HepG2 (cell line): ENCODE measurements at regions not wholly inside any gene's neighbourhood (a gene's known extent, or its start where the extent isn't known, plus 50 kb on each side); places are given as distances from the start of the nearest gene placed in this dataset.

Experiments
- CHD4 ChIP-seq: fragments of 200-600 bp; sonication (generic); IDR thresholded peaks from 2 replicates; pipeline ENCODE4 v1.7.0; 2017; ENCODE audit warnings: mild to moderate bottlenecking, low read length, borderline replicate concordance
- ELF1 ChIP-seq: sonication (generic); formaldehyde crosslinking; IDR thresholded peaks from 2 replicates; pipeline ENCODE4 v1.4.0; 2020; ENCODE audit warnings: missing genetic modification reagents
- FOXK1 ChIP-seq: sonication (generic); formaldehyde crosslinking; IDR thresholded peaks from 2 replicates; pipeline ENCODE4 v1.4.0; 2020; ENCODE audit warnings: low read depth, missing genetic modification reagents, borderline replicate concordance
- HMGA1 ChIP-seq: sonication (generic); formaldehyde crosslinking; conservative IDR thresholded peaks from 2 replicates; pipeline ENCODE4 v1.4.0; 2020; ENCODE audit warnings: missing genetic modification reagents
- NR2F6 ChIP-seq, 2 experiments: IDR thresholded peaks; 2 replicates each; pipeline ENCODE4 v1.6.1; 2016; ENCODE audit warnings: antibody characterized with exemption in 1 of 2, mild to moderate bottlenecking in 1 of 2
- SATB2 ChIP-seq: sonication (generic); formaldehyde crosslinking; IDR thresholded peaks from 2 replicates; pipeline ENCODE4 v1.5.0; 2020; ENCODE audit warnings: missing genetic modification reagents
- STAG1 ChIP-seq: sonication (generic); formaldehyde crosslinking; IDR thresholded peaks from 2 replicates; pipeline ENCODE4 v1.4.0; 2020; ENCODE audit warnings: missing genetic modification reagents
- ZBTB7B ChIP-seq: sonication (generic); formaldehyde crosslinking; IDR thresholded peaks from 2 replicates; pipeline ENCODE4 v1.4.0; 2020; ENCODE audit warnings: missing genetic modification reagents
- ZNF33B ChIP-seq: sonication (generic); formaldehyde crosslinking; IDR thresholded peaks from 2 replicates; pipeline ENCODE4 v1.5.1; 2020; ENCODE audit warnings: mild to moderate bottlenecking, missing genetic modification reagents
- ZNF563 ChIP-seq: sonication (generic); formaldehyde crosslinking; IDR thresholded peaks from 2 replicates; pipeline ENCODE4 v1.8.0; 2022; ENCODE audit warnings: mild to moderate bottlenecking, moderate library complexity, missing genetic modification reagents
- ZNF577 ChIP-seq: sonication (generic); formaldehyde crosslinking; IDR thresholded peaks from 2 replicates; pipeline ENCODE4 v1.4.0; 2020; ENCODE audit warnings: mild to moderate bottlenecking, low read depth, missing genetic modification reagents, borderline replicate concordance
- ZNF75D ChIP-seq: sonication (generic); formaldehyde crosslinking; IDR thresholded peaks from 2 replicates; pipeline ENCODE4 v1.8.1; 2023; ENCODE audit warnings: missing genetic modification reagents, mild to moderate bottlenecking, borderline replicate concordance
- TF ChIP-seq, protein P1 (sequence below): sonication (generic); formaldehyde crosslinking; conservative IDR thresholded peaks from 2 replicates; pipeline ENCODE4 v1.4.0; 2020; ENCODE audit warnings: missing genetic modification reagents
- TF ChIP-seq, protein P2 (sequence below): sonication (generic); formaldehyde crosslinking; IDR thresholded peaks from 2 replicates; pipeline ENCODE4 v1.4.0; 2020; ENCODE audit warnings: missing genetic modification reagents
- TF ChIP-seq, protein P3 (sequence below): sonication (generic); formaldehyde crosslinking; IDR thresholded peaks from 2 replicates; pipeline ENCODE4 v1.4.0; 2020; ENCODE audit warnings: mild to moderate bottlenecking, low read depth, missing genetic modification reagents
- TF ChIP-seq, protein P4 (sequence below): sonication (generic); formaldehyde crosslinking; IDR thresholded peaks from 2 replicates; pipeline ENCODE4 v1.5.0; 2020; ENCODE audit warnings: mild to moderate bottlenecking, missing genetic modification reagents, moderate library complexity
- TF ChIP-seq, protein P5 (sequence below): sonication (generic); formaldehyde crosslinking; IDR thresholded peaks from 2 replicates; pipeline ENCODE4 v1.4.0; 2020; ENCODE audit warnings: missing genetic modification reagents

DNA sequence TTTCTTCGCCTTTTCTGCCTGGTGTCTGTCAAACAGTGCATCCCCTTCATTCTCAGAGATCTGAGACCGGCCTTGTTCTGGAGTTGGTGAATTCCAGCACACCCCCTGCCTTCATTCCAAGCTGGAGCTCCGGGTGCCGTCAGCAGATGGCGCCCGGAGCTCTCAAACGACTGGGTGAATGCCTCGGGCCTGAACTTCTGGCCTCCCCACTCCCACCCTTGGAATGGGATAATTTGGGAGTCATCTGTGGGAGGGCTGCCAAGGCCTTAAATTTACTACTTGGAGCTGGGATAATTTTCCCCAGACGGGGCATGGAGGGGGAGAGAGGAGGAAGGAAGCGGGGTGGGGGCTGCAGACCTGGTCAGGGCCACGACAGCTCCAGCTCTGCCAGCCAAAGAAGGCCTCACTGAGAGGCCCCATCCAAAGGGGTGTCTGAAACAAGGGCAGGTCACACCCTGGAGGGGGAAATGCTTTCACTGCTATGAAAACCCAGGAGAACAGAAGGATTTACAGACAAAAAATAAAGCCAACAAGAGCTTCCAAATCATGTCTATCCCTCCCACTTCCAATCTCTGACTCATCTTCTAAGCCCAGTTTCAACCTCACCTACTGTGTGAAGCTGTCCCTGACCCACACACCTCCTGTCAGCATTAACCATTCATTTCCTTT lies 187.9 kb downstream of the OPA1 start (continued):
- TF ChIP-seq ZBTB7B (CRISPR knock-in tag) = no peak
- TF ChIP-seq HMGA1 = no peak
- TF ChIP-seq, protein P1, sequence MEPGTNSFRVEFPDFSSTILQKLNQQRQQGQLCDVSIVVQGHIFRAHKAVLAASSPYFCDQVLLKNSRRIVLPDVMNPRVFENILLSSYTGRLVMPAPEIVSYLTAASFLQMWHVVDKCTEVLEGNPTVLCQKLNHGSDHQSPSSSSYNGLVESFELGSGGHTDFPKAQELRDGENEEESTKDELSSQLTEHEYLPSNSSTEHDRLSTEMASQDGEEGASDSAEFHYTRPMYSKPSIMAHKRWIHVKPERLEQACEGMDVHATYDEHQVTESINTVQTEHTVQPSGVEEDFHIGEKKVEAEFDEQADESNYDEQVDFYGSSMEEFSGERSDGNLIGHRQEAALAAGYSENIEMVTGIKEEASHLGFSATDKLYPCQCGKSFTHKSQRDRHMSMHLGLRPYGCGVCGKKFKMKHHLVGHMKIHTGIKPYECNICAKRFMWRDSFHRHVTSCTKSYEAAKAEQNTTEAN (CRISPR knock-in tag) = no peak
- TF ChIP-seq, protein P2, sequence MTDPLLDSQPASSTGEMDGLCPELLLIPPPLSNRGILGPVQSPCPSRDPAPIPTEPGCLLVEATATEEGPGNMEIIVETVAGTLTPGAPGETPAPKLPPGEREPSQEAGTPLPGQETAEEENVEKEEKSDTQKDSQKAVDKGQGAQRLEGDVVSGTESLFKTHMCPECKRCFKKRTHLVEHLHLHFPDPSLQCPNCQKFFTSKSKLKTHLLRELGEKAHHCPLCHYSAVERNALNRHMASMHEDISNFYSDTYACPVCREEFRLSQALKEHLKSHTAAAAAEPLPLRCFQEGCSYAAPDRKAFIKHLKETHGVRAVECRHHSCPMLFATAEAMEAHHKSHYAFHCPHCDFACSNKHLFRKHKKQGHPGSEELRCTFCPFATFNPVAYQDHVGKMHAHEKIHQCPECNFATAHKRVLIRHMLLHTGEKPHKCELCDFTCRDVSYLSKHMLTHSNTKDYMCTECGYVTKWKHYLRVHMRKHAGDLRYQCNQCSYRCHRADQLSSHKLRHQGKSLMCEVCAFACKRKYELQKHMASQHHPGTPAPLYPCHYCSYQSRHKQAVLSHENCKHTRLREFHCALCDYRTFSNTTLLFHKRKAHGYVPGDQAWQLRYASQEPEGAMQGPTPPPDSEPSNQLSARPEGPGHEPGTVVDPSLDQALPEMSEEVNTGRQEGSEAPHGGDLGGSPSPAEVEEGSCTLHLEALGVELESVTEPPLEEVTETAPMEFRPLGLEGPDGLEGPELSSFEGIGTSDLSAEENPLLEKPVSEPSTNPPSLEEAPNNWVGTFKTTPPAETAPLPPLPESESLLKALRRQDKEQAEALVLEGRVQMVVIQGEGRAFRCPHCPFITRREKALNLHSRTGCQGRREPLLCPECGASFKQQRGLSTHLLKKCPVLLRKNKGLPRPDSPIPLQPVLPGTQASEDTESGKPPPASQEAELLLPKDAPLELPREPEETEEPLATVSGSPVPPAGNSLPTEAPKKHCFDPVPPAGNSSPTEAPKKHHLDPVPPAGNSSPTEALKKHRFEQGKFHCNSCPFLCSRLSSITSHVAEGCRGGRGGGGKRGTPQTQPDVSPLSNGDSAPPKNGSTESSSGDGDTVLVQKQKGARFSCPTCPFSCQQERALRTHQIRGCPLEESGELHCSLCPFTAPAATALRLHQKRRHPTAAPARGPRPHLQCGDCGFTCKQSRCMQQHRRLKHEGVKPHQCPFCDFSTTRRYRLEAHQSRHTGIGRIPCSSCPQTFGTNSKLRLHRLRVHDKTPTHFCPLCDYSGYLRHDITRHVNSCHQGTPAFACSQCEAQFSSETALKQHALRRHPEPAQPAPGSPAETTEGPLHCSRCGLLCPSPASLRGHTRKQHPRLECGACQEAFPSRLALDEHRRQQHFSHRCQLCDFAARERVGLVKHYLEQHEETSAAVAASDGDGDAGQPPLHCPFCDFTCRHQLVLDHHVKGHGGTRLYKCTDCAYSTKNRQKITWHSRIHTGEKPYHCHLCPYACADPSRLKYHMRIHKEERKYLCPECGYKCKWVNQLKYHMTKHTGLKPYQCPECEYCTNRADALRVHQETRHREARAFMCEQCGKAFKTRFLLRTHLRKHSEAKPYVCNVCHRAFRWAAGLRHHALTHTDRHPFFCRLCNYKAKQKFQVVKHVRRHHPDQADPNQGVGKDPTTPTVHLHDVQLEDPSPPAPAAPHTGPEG (CRISPR knock-in tag) = no peak
- TF ChIP-seq, protein P3, sequence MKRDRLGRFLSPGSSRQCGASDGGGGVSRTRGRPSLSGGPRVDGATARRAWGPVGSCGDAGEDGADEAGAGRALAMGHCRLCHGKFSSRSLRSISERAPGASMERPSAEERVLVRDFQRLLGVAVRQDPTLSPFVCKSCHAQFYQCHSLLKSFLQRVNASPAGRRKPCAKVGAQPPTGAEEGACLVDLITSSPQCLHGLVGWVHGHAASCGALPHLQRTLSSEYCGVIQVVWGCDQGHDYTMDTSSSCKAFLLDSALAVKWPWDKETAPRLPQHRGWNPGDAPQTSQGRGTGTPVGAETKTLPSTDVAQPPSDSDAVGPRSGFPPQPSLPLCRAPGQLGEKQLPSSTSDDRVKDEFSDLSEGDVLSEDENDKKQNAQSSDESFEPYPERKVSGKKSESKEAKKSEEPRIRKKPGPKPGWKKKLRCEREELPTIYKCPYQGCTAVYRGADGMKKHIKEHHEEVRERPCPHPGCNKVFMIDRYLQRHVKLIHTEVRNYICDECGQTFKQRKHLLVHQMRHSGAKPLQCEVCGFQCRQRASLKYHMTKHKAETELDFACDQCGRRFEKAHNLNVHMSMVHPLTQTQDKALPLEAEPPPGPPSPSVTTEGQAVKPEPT (CRISPR knock-in tag) = no peak
- TF ChIP-seq, protein P4, sequence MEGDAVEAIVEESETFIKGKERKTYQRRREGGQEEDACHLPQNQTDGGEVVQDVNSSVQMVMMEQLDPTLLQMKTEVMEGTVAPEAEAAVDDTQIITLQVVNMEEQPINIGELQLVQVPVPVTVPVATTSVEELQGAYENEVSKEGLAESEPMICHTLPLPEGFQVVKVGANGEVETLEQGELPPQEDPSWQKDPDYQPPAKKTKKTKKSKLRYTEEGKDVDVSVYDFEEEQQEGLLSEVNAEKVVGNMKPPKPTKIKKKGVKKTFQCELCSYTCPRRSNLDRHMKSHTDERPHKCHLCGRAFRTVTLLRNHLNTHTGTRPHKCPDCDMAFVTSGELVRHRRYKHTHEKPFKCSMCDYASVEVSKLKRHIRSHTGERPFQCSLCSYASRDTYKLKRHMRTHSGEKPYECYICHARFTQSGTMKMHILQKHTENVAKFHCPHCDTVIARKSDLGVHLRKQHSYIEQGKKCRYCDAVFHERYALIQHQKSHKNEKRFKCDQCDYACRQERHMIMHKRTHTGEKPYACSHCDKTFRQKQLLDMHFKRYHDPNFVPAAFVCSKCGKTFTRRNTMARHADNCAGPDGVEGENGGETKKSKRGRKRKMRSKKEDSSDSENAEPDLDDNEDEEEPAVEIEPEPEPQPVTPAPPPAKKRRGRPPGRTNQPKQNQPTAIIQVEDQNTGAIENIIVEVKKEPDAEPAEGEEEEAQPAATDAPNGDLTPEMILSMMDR (CRISPR knock-in tag) = peak; percentile 79
- TF ChIP-seq NR2F6 (IDR thresholded peaks at IDR 0.05) = no peak
- TF ChIP-seq NR2F6 (CRISPR knock-in tag; IDR thresholded peaks at IDR 0.05) = 0 out of 2 replicates have a peak, but pooled peaks have one; percentile 6
- no peak for TF ChIP-seq ZNF33B (CRISPR knock-in tag)
- no peak for TF ChIP-seq ZNF75D (CRISPR knock-in tag)
- no peak for TF ChIP-seq FOXK1
- TF ChIP-seq, protein P5, sequence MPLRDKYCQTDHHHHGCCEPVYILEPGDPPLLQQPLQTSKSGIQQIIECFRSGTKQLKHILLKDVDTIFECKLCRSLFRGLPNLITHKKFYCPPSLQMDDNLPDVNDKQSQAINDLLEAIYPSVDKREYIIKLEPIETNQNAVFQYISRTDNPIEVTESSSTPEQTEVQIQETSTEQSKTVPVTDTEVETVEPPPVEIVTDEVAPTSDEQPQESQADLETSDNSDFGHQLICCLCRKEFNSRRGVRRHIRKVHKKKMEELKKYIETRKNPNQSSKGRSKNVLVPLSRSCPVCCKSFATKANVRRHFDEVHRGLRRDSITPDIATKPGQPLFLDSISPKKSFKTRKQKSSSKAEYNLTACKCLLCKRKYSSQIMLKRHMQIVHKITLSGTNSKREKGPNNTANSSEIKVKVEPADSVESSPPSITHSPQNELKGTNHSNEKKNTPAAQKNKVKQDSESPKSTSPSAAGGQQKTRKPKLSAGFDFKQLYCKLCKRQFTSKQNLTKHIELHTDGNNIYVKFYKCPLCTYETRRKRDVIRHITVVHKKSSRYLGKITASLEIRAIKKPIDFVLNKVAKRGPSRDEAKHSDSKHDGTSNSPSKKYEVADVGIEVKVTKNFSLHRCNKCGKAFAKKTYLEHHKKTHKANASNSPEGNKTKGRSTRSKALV (CRISPR knock-in tag) = 0 out of 2 replicates have a peak, but pooled peaks have one; percentile 52
- TF ChIP-seq ELF1 (CRISPR knock-in tag) = no peak
- TF ChIP-seq ZNF577 (CRISPR knock-in tag) = no peak
- TF ChIP-seq ZNF563 (CRISPR knock-in tag) = no peak
- TF ChIP-seq CHD4 = no peak
- peak; percentile 88 for TF ChIP-seq STAG1 (CRISPR knock-in tag)
- TF ChIP-seq SATB2 (CRISPR knock-in tag) = no peak
